ENCODE measurements at regions not wholly inside any gene's neighbourhood (a gene's known extent, or its start where the extent isn't known, plus 50 kb on each side); places are given as distances from the start of the nearest gene placed in this dataset.

DNA sequence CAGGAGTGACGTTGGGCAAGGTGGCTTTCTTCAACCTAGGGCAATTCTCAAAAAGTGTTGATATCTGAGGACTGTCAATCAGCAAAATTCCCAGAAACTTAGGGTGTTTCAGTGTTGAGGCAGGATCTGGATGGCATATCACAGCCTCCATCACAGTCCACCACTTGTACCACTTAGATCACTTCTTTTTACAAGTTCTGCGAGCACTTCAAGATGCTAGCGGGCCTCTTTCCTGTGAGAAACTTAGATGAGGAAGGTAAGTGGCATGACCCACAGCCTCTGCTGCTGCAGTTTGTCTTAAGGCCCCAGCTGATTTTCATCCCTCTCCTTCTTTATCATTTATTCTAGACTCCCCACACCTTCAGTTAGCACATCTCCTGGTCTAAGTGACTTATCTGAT is 295.4 kb upstream of the ZNF521 start:
- TF ChIP-seq POLR2A (IDR thresholded peaks at IDR 0.05; ENCODE audit: low read length) (no peak), GATA1 (IDR thresholded peaks at IDR 0.05; ENCODE audit: low read depth, low read length) (no peak)
